ENCODE measurements at regions not wholly inside any gene's neighbourhood (a gene's known extent, or its start where the extent isn't known, plus 50 kb on each side); places are given as distances from the start of the nearest gene placed in this dataset.

- no peak for TF ChIP-seq RAD21 (IDR thresholded peaks at IDR 0.05)
- TF ChIP-seq FOXA1 (IDR thresholded peaks at IDR 0.05), result no peak
- TF ChIP-seq CTCF (IDR thresholded peaks at IDR 0.05; ENCODE audit: low read depth, low read length, missing input control), result no peak
- TF ChIP-seq, protein P1, sequence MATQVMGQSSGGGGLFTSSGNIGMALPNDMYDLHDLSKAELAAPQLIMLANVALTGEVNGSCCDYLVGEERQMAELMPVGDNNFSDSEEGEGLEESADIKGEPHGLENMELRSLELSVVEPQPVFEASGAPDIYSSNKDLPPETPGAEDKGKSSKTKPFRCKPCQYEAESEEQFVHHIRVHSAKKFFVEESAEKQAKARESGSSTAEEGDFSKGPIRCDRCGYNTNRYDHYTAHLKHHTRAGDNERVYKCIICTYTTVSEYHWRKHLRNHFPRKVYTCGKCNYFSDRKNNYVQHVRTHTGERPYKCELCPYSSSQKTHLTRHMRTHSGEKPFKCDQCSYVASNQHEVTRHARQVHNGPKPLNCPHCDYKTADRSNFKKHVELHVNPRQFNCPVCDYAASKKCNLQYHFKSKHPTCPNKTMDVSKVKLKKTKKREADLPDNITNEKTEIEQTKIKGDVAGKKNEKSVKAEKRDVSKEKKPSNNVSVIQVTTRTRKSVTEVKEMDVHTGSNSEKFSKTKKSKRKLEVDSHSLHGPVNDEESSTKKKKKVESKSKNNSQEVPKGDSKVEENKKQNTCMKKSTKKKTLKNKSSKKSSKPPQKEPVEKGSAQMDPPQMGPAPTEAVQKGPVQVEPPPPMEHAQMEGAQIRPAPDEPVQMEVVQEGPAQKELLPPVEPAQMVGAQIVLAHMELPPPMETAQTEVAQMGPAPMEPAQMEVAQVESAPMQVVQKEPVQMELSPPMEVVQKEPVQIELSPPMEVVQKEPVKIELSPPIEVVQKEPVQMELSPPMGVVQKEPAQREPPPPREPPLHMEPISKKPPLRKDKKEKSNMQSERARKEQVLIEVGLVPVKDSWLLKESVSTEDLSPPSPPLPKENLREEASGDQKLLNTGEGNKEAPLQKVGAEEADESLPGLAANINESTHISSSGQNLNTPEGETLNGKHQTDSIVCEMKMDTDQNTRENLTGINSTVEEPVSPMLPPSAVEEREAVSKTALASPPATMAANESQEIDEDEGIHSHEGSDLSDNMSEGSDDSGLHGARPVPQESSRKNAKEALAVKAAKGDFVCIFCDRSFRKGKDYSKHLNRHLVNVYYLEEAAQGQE (IDR thresholded peaks at IDR 0.05), result no peak
- TF ChIP-seq, protein P2, sequence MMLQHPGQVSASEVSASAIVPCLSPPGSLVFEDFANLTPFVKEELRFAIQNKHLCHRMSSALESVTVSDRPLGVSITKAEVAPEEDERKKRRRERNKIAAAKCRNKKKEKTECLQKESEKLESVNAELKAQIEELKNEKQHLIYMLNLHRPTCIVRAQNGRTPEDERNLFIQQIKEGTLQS (IDR thresholded peaks at IDR 0.05), result no peak
- TF ChIP-seq RXRA (IDR thresholded peaks at IDR 0.05), result no peak
Measured at GRCh38 chr5:109580225-109580624, 109.5 kb upstream of the MAN2A1 start.
